Common myeloid progenitor, CD34-positive (primary cell): ENCODE measurements at regions not wholly inside any gene's neighbourhood (a gene's known extent, or its start where the extent isn't known, plus 50 kb on each side); places are given as distances from the start of the nearest gene placed in this dataset.
"Not testable (repeated sequence)": the region's sequence is repeated elsewhere in the genome, so short reads cannot be mapped to it uniquely, and the experiment has no call there.

Experiments
- CTCF ChIA-PET: fragments of 350-600 bp; sonication (Branson Sonifier 250); formaldehyde crosslinking; loops from one replicate; lab custom pipeline; 2021; ENCODE audit warnings: antibody characterized with exemption; lab: Charles Lee
- POLR2A ChIA-PET: fragments of 350-600 bp; sonication (Branson Sonifier 250); formaldehyde crosslinking; loops from one replicate; lab custom pipeline; 2021; ENCODE audit warnings: antibody characterized with exemption; lab: Charles Lee
- DNase-seq, 3 donors: peaks; one replicate each; pipeline versions ENCODE4 v3.0.0 to v3.0.0-alpha.2; 2013
- H3K27ac ChIP-seq, 2 experiments: 1 replicate in 1 of 2; 2 replicates in 1 of 2; pipeline ENCODE4 v1.7.0; 2013; ENCODE audit warnings: inconsistent platforms in 2 of 2, low read length in 2 of 2, mild to moderate bottlenecking in 2 of 2, low read depth in 1 of 2, moderate library complexity in 1 of 2; ENCODE audit not compliant: severe bottlenecking in 2 of 2, insufficient read depth in 1 of 2, poor library complexity in 1 of 2
- H3K27me3 ChIP-seq, 5 experiments: replicated peaks in 2 of 5; 1 replicate in 3 of 5; 2 replicates in 2 of 5; pipeline versions ENCODE4 v1.6.1 to v1.7.0; 2013; ENCODE audit warnings: low read length in 4 of 5, mild to moderate bottlenecking in 2 of 5, moderate library complexity in 2 of 5, inconsistent platforms in 1 of 5; ENCODE audit not compliant: insufficient read depth in 5 of 5, control insufficient read depth in 4 of 5
- H3K36me3 ChIP-seq, 4 experiments: 1 replicate in 2 of 4; 2 replicates in 2 of 4; pipeline versions ENCODE4 v1.6.1 to v1.7.0; 2013; ENCODE audit warnings: low read length in 3 of 4, control low read depth in 1 of 4, mild to moderate bottlenecking in 1 of 4; ENCODE audit not compliant: control insufficient read depth in 4 of 4, insufficient read depth in 4 of 4
- H3K4me1 ChIP-seq, 4 experiments: 1 replicate in 3 of 4; 2 replicates in 1 of 4; pipeline versions ENCODE4 v1.6.1 to v1.7.1; 2013; ENCODE audit warnings: low read length in 3 of 4, mild to moderate bottlenecking in 3 of 4, control low read depth in 1 of 4, inconsistent platforms in 1 of 4, moderate library complexity in 1 of 4; ENCODE audit not compliant: control insufficient read depth in 4 of 4, insufficient read depth in 4 of 4; ENCODE audit errors: control extremely low read depth in 1 of 4
- H3K4me3 ChIP-seq, 7 experiments: 1 replicate in 4 of 7; 2 replicates in 3 of 7; pipeline versions ENCODE4 v1.5.1 to v1.7.0; 2013; ENCODE audit warnings: mild to moderate bottlenecking in 7 of 7, low read length in 6 of 7, moderate library complexity in 6 of 7, inconsistent platforms in 2 of 7, low read depth in 2 of 7, control low read depth in 1 of 7; ENCODE audit not compliant: insufficient read depth in 4 of 7, control insufficient read depth in 1 of 7; ENCODE audit errors: extremely low read depth in 1 of 7
- H3K9me3 ChIP-seq, 5 experiments: 1 replicate in 4 of 5; 2 replicates in 1 of 5; pipeline versions ENCODE4 v1.6.1 to v1.7.1; 2013; ENCODE audit warnings: low read length in 4 of 5, mild to moderate bottlenecking in 2 of 5, inconsistent platforms in 1 of 5, low read depth in 1 of 5, moderate library complexity in 1 of 5; ENCODE audit not compliant: control insufficient read depth in 4 of 5, insufficient read depth in 2 of 5; ENCODE audit errors: control extremely low read depth in 1 of 5
- WGBS: methylation state at CpG from one replicate; pipeline ENCODE4 v1.1.5; 2013; ENCODE audit not compliant: insufficient coverage; 5-methylcytosine and 5-hydroxymethylcytosine counted together

GRCh38 chr13:37164635-37165034 lies 59.2 kb upstream of the CSNK1A1L start:
- ChIA-PET POLR2A (no interaction called here), CTCF (no interaction called here)
- Histone ChIP-seq H3K36me3 (no peaks in the 10 kb centered on the region), H3K4me3 (no peak overlapping the region), H3K27me3 (no peaks in the 10 kb centered on the region), H3K4me1 (no peaks in the 10 kb centered on the region), H3K9me3 (peaks cover 0 to 5% (median 0%) of the 10 kb centered on the region in 5 experiments), H3K27ac (no peak overlapping the region)
- 75% methylated on average over 2 of the region's 2 CpGs for WGBS
- no peak for DNase-seq

- H3K4me1 ChIP-seq = no peaks in the 10 kb centered on the region
- DNase-seq = no peak
- CTCF ChIA-PET = no interaction called here
- H3K36me3 ChIP-seq = no peaks in the 10 kb centered on the region
- H3K4me3 ChIP-seq = no peak overlapping the region
- no peaks in the 10 kb centered on the region for H3K27me3 ChIP-seq
- H3K9me3 ChIP-seq = peaks cover 0 to 5% (median 0%) of the 10 kb centered on the region in 5 experiments
- H3K27ac ChIP-seq = no peak overlapping the region
- WGBS = no CpG with 5 or more reads among the region's 3 CpGs
- POLR2A ChIA-PET = no interaction called here
These were observed 58.3 kb upstream of the CSNK1A1L start for GRCh38 chr13:37163641-37164265.

- Histone ChIP-seq H3K27me3 (no peaks in the 10 kb centered on the region), H3K36me3 (no peaks in the 10 kb centered on the region), H3K27ac (no peak overlapping the region), H3K4me3 (no peak overlapping the region), H3K4me1 (no peaks in the 10 kb centered on the region), H3K9me3 (peaks cover 0 to 5% (median 0%) of the 10 kb centered on the region in 5 experiments)
- no peak for DNase-seq
- ChIA-PET POLR2A (no interaction called here), CTCF (no interaction called here)
- 100% methylated on average over 2 of the region's 2 CpGs for WGBS
These were observed 53.0 kb upstream of the CSNK1A1L start for GRCh38 chr13:37158481-37158880.

GRCh38 chr13:37155613-37156097 lies 50.2 kb upstream of the CSNK1A1L start:
- POLR2A ChIA-PET, H3K27me3 ChIP-seq, H3K4me1 ChIP-seq, CTCF ChIA-PET, DNase-seq, H3K36me3 ChIP-seq, H3K4me3 ChIP-seq, H3K9me3 ChIP-seq, H3K27ac ChIP-seq: not testable (repeated sequence)
- WGBS = 94% methylated on average over 17 of the region's 22 CpGs
